ENCODE measurements at regions not wholly inside any gene's neighbourhood (a gene's known extent, or its start where the extent isn't known, plus 50 kb on each side); places are given as distances from the start of the nearest gene placed in this dataset.

DNA sequence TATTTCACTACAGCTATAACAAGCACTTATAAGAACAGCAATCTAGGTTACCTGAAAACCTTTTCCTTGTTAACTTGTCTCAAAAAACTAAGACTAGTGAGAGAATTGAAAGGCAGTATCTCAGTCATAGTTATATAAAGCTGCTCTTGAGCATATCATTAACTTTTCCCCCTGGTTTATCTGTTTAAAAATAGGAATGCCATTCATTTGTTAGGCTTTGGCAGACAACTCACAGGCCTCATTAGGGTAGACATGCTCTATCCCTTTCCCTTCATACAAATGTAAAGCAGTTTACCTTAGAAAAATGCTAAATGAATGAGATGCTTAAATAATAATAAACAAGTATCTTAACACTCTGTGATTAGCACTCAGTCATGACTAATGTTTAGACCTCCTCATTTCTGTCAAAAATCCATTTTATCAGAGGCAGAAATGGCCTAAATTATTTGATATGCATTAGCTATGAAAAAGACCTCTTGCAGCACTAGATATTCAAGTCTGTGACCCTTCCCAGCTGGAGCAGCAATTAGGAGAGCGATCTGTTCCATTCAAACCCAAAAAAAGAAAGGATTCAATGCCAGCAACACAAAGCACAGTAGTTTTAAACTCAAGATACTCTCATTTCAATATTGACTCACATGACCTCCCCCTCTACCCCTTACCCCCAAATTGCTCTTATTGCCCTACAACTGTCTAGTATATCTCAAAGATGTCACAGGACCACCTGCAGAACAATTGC lies 1578.8 kb upstream of the WWC1 start:
- TF ChIP-seq, protein P1, sequence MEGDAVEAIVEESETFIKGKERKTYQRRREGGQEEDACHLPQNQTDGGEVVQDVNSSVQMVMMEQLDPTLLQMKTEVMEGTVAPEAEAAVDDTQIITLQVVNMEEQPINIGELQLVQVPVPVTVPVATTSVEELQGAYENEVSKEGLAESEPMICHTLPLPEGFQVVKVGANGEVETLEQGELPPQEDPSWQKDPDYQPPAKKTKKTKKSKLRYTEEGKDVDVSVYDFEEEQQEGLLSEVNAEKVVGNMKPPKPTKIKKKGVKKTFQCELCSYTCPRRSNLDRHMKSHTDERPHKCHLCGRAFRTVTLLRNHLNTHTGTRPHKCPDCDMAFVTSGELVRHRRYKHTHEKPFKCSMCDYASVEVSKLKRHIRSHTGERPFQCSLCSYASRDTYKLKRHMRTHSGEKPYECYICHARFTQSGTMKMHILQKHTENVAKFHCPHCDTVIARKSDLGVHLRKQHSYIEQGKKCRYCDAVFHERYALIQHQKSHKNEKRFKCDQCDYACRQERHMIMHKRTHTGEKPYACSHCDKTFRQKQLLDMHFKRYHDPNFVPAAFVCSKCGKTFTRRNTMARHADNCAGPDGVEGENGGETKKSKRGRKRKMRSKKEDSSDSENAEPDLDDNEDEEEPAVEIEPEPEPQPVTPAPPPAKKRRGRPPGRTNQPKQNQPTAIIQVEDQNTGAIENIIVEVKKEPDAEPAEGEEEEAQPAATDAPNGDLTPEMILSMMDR (IDR thresholded peaks at IDR 0.05; ENCODE audit: insufficient read depth, low read length, poor library complexity, severe bottlenecking), result no peak
- TF ChIP-seq EZH2phosphoT487 (conservative IDR thresholded peaks at IDR 0.05; ENCODE audit: low read length), result no peak

Data from SU-DHL-6 (cell line).